ENCODE measurements at regions not wholly inside any gene's neighbourhood (a gene's known extent, or its start where the extent isn't known, plus 50 kb on each side); places are given as distances from the start of the nearest gene placed in this dataset.

DNA sequence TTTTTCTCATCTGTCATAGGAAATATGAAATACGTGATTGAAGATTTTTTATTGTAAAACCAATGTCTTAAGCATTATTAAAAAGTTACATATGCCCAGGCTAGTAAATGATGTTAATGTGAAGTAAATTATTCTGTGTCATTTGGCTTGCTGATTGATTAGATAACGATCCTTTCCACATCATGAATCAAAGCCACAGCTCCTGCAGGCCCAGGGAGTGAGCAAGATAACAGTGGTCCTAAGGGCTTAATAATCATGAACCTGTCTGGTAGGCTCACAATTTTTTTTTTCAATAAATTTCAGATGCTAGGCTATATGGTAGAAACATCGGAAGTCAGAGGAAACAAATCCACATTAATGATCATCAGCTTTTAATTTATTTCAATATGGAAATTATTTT, 269.0 kb upstream of the SLC10A2 start:
- Mint-ChIP-seq H3K9me3 (peaks cover 39% of the 10 kb centered on the region), H3K27me3 (ENCODE audit: insufficient read depth) (no peaks in the 10 kb centered on the region), H3K36me3 (ENCODE audit: low read depth) (no peaks in the 10 kb centered on the region), H3K4me1 (ENCODE audit: low read depth) (no peaks in the 10 kb centered on the region), H3K4me3 (no peak overlapping the region), H3K27ac (no peak overlapping the region)
- TF ChIP-seq, protein P1, sequence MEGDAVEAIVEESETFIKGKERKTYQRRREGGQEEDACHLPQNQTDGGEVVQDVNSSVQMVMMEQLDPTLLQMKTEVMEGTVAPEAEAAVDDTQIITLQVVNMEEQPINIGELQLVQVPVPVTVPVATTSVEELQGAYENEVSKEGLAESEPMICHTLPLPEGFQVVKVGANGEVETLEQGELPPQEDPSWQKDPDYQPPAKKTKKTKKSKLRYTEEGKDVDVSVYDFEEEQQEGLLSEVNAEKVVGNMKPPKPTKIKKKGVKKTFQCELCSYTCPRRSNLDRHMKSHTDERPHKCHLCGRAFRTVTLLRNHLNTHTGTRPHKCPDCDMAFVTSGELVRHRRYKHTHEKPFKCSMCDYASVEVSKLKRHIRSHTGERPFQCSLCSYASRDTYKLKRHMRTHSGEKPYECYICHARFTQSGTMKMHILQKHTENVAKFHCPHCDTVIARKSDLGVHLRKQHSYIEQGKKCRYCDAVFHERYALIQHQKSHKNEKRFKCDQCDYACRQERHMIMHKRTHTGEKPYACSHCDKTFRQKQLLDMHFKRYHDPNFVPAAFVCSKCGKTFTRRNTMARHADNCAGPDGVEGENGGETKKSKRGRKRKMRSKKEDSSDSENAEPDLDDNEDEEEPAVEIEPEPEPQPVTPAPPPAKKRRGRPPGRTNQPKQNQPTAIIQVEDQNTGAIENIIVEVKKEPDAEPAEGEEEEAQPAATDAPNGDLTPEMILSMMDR (IDR thresholded peaks at IDR 0.05): no peak
- DNase-seq: no peak

DNA sequence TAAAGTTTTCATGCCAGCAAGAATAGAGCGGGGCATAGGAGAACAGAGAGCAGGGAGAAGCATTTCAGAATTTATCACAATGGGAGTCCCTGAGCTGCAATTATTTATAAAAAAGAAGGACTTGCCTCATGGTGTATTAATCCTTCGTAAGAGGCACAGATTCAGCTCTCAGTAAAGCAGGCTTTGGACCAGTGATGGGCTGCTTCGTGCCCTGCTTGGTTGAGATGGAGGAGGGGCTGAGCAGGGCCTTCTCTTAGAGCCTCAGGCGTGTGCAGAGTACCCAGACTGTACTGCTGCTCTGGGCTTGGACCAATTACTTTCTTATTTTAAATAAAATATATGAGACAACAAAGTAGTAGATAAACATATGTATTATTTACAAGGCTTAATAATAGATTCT, 265.7 kb upstream of the SLC10A2 start:
- no peak for DNase-seq
- no peaks in the 10 kb centered on the region for H3K36me3 Mint-ChIP-seq (ENCODE audit: low read depth)
- TF ChIP-seq, protein P1 (IDR thresholded peaks at IDR 0.05): no peak
- H3K9me3 Mint-ChIP-seq: peaks cover 35% of the 10 kb centered on the region
- H3K27ac Mint-ChIP-seq: no peak overlapping the region
- no peaks in the 10 kb centered on the region for H3K27me3 Mint-ChIP-seq (ENCODE audit: insufficient read depth)
- no peak overlapping the region for H3K4me3 Mint-ChIP-seq
- no peaks in the 10 kb centered on the region for H3K4me1 Mint-ChIP-seq (ENCODE audit: low read depth)

GRCh38 chr13:103328899-103329298, 262.7 kb upstream of the SLC10A2 start:
- DNase-seq: no peak
- TF ChIP-seq, protein P1 (IDR thresholded peaks at IDR 0.05): no peak
- H3K36me3 Mint-ChIP-seq (ENCODE audit: low read depth): no peaks in the 10 kb centered on the region; the same call in 1 of the 2 replicates
- no peaks in the 10 kb centered on the region for H3K27me3 Mint-ChIP-seq (ENCODE audit: insufficient read depth)
- H3K9me3 Mint-ChIP-seq: peaks cover 56% of the 10 kb centered on the region
- no peak overlapping the region for H3K4me3 Mint-ChIP-seq
- no peak overlapping the region for H3K27ac Mint-ChIP-seq
- no peaks in the 10 kb centered on the region for H3K4me1 Mint-ChIP-seq (ENCODE audit: low read depth)

- TF ChIP-seq, protein P1 (IDR thresholded peaks at IDR 0.05): no peak
- Mint-ChIP-seq H3K27ac (no peak overlapping the region), H3K36me3 (ENCODE audit: low read depth) (no peaks in the 10 kb centered on the region; the same call in 1 of the 2 replicates), H3K4me3 (no peak overlapping the region), H3K27me3 (ENCODE audit: insufficient read depth) (no peaks in the 10 kb centered on the region), H3K4me1 (ENCODE audit: low read depth) (no peaks in the 10 kb centered on the region), H3K9me3 (peaks cover 40% of the 10 kb centered on the region)
- DNase-seq: no peak
These were observed 260.1 kb upstream of the SLC10A2 start for GRCh38 chr13:103326326-103326725.

DNA sequence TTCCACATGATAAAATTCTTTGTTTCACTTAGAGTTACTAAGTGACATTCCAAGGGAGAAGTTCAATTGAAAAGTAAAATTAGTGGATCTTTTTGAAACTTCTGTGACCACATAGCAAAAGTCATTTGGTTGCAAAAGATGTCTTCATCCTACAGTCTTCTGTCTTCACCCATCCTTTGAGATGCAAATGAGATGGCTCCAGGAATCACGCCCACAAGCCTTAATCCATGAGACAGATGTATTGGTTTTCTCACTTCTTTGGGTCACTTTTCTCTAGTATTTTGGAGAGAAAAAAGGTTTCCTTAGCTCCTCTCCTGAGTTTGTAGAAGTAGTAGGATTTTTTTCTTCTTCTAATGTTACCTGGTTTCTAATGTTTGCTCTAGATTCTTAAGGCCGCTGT, 259.5 kb upstream of the SLC10A2 start:
- TF ChIP-seq, protein P1 (IDR thresholded peaks at IDR 0.05): no peak
- Mint-ChIP-seq H3K36me3 (ENCODE audit: low read depth) (no peaks in the 10 kb centered on the region; the same call in 1 of the 2 replicates), H3K27ac (no peak overlapping the region), H3K4me1 (ENCODE audit: low read depth) (no peaks in the 10 kb centered on the region), H3K4me3 (no peak overlapping the region), H3K9me3 (peaks cover 39% of the 10 kb centered on the region), H3K27me3 (ENCODE audit: insufficient read depth) (no peaks in the 10 kb centered on the region)
- DNase-seq: no peak

- DNase-seq: no peak
- Mint-ChIP-seq H3K9me3 (peaks cover 30% of the 10 kb centered on the region), H3K36me3 (ENCODE audit: low read depth) (no peaks in the 10 kb centered on the region; the same call in 1 of the 2 replicates), H3K27ac (no peak overlapping the region), H3K4me3 (no peak overlapping the region), H3K27me3 (ENCODE audit: insufficient read depth) (no peaks in the 10 kb centered on the region), H3K4me1 (ENCODE audit: low read depth) (no peaks in the 10 kb centered on the region)
- TF ChIP-seq, protein P1 (IDR thresholded peaks at IDR 0.05): no peak
These were observed 258.4 kb upstream of the SLC10A2 start for GRCh38 chr13:103324641-103325040.
